ENCODE measurements at regions not wholly inside any gene's neighbourhood (a gene's known extent, or its start where the extent isn't known, plus 50 kb on each side); places are given as distances from the start of the nearest gene placed in this dataset.

GRCh38 chr3:163573324-163573723 is 1505.0 kb downstream of the SI start:
- H3K36me3 ChIP-seq (ENCODE audit: control insufficient read depth, insufficient read depth, low read length), result no peaks in the 10 kb centered on the region
- ChIA-PET POLR2A (no interaction called here), CTCF (no interaction called here)
- TF ChIP-seq, protein P1, sequence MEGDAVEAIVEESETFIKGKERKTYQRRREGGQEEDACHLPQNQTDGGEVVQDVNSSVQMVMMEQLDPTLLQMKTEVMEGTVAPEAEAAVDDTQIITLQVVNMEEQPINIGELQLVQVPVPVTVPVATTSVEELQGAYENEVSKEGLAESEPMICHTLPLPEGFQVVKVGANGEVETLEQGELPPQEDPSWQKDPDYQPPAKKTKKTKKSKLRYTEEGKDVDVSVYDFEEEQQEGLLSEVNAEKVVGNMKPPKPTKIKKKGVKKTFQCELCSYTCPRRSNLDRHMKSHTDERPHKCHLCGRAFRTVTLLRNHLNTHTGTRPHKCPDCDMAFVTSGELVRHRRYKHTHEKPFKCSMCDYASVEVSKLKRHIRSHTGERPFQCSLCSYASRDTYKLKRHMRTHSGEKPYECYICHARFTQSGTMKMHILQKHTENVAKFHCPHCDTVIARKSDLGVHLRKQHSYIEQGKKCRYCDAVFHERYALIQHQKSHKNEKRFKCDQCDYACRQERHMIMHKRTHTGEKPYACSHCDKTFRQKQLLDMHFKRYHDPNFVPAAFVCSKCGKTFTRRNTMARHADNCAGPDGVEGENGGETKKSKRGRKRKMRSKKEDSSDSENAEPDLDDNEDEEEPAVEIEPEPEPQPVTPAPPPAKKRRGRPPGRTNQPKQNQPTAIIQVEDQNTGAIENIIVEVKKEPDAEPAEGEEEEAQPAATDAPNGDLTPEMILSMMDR (IDR thresholded peaks at IDR 0.05; ENCODE audit: insufficient read depth, low read depth, low read length), result no peak
- no peaks in the 10 kb centered on the region for H3K27me3 ChIP-seq (ENCODE audit: control insufficient read depth, insufficient read depth, low read length)
- H3K4me3 ChIP-seq (ENCODE audit: low read depth, low read length), result no peak overlapping the region
- DNase-seq (ENCODE audit: low read depth), result no peak

DNA sequence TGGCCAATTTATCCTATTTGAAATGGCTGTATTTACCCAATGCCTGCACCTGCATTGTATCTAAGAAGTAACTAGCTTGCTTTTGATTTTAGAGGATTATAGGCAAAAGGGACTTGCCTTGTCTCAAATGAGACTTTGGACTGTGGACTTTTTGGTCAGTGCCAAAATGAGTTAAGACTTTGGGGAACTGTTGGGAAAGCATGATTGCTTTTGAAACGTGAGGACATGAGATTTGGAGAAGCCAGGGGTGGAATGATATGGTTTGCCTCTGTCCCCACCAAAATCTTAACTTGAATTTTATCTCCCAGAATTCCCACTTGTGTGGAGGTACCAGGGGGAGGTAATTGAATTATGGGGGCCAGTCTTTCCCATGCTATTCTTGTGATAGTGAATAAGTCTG is 1505.4 kb downstream of the SI start:
- TF ChIP-seq, protein P1 (IDR thresholded peaks at IDR 0.05; ENCODE audit: insufficient read depth, low read depth, low read length), result no peak
- H3K27me3 ChIP-seq (ENCODE audit: control insufficient read depth, insufficient read depth, low read length), result no peaks in the 10 kb centered on the region
- H3K36me3 ChIP-seq (ENCODE audit: control insufficient read depth, insufficient read depth, low read length), result no peaks in the 10 kb centered on the region
- H3K4me3 ChIP-seq (ENCODE audit: low read depth, low read length), result no peak overlapping the region
- POLR2A ChIA-PET, result no interaction called here
- CTCF ChIA-PET, result no interaction called here
- no peak for DNase-seq (ENCODE audit: low read depth)

- TF ChIP-seq, protein P1 (IDR thresholded peaks at IDR 0.05; ENCODE audit: insufficient read depth, low read depth, low read length), result no peak
- ChIA-PET POLR2A (no interaction called here), CTCF (no interaction called here)
- DNase-seq (ENCODE audit: low read depth), result no peak
- Histone ChIP-seq H3K4me3 (ENCODE audit: low read depth, low read length) (no peak overlapping the region), H3K36me3 (ENCODE audit: control insufficient read depth, insufficient read depth, low read length) (no peaks in the 10 kb centered on the region), H3K27me3 (ENCODE audit: control insufficient read depth, insufficient read depth, low read length) (no peaks in the 10 kb centered on the region)
Measured at GRCh38 chr3:163563485-163563884, 1514.8 kb downstream of the SI start.

DNA sequence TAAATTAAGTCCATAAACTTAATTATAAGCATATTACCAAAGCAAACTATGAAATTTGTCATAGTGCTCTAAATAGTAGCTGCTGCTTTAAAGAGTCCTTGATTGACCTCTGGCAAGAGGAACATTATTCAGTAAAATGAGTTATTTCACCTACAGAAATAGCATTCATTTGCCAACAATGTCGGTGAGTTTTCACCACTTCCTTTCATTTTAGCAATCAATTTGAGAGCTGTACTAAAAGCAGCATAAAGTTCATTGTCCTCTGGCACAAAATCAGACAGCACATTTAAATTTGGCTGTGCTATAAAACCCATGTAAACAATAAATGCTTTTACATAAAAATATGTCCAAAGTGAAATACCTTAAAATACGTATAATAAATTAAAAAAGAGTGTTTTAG is 1515.7 kb downstream of the SI start:
- H3K27me3 ChIP-seq (ENCODE audit: control insufficient read depth, insufficient read depth, low read length), result no peaks in the 10 kb centered on the region
- no peak for DNase-seq (ENCODE audit: low read depth)
- no peaks in the 10 kb centered on the region for H3K36me3 ChIP-seq (ENCODE audit: control insufficient read depth, insufficient read depth, low read length)
- POLR2A ChIA-PET, result no interaction called here
- CTCF ChIA-PET, result no interaction called here
- TF ChIP-seq, protein P1 (IDR thresholded peaks at IDR 0.05; ENCODE audit: insufficient read depth, low read depth, low read length), result no peak
- no peak overlapping the region for H3K4me3 ChIP-seq (ENCODE audit: low read depth, low read length)

GRCh38 chr3:163561151-163561550 is 1517.1 kb downstream of the SI start:
- H3K4me3 ChIP-seq (ENCODE audit: low read depth, low read length), result no peak overlapping the region
- TF ChIP-seq, protein P1 (IDR thresholded peaks at IDR 0.05; ENCODE audit: insufficient read depth, low read depth, low read length), result no peak
- CTCF ChIA-PET, result no interaction called here
- no peak for DNase-seq (ENCODE audit: low read depth)
- no peaks in the 10 kb centered on the region for H3K36me3 ChIP-seq (ENCODE audit: control insufficient read depth, insufficient read depth, low read length)
- no peaks in the 10 kb centered on the region for H3K27me3 ChIP-seq (ENCODE audit: control insufficient read depth, insufficient read depth, low read length)
- POLR2A ChIA-PET, result no interaction called here
